Lower leg skin (tissue), 4 donors: ENCODE measurements at regions not wholly inside any gene's neighbourhood (a gene's known extent, or its start where the extent isn't known, plus 50 kb on each side); places are given as distances from the start of the nearest gene placed in this dataset.

Source experiments
- DNase-seq, 2 donors: peaks; one replicate each; pipeline ENCODE4 v3.0.0-alpha.2; 2019; ENCODE audit warnings: low spot score in 2 of 2
- H3K4me3 ChIP-seq: fragments of 200-600 bp; sonication (generic); 2 replicates; pipeline ENCODE4 v1.5.1; 2017; ENCODE audit warnings: mild to moderate bottlenecking, low read depth; ENCODE audit not compliant: poor library complexity, severe bottlenecking
- POLR2A ChIP-seq, 2 donors: fragments of 450-650 bp; IDR thresholded peaks; one replicate each; pipeline ENCODE4 v1.6.1; 2016 to 2017; ENCODE audit warnings: antibody characterized with exemption in 2 of 2, mild to moderate bottlenecking in 1 of 2, moderate library complexity in 1 of 2
- WGBS, 2 donors: methylation state at CpG; one replicate each; pipeline ENCODE4 v1.1.5; 2018; 5-methylcytosine and 5-hydroxymethylcytosine counted together
- intact Hi-C: fragments of 100-400 bp; cut with DNase I; formaldehyde crosslinking; loops from one replicate; pipeline ENCODE4 v1.15.0; 2023; ENCODE audit warnings: low total_unique reads
- TF ChIP-seq, protein P1 (sequence below), 3 donors: fragments of 450-650 bp; IDR thresholded peaks; one replicate each; pipeline ENCODE4 v1.5.1; 2016; ENCODE audit warnings: antibody characterized with exemption in 3 of 3, mild to moderate bottlenecking in 3 of 3, moderate library complexity in 2 of 3

DNA sequence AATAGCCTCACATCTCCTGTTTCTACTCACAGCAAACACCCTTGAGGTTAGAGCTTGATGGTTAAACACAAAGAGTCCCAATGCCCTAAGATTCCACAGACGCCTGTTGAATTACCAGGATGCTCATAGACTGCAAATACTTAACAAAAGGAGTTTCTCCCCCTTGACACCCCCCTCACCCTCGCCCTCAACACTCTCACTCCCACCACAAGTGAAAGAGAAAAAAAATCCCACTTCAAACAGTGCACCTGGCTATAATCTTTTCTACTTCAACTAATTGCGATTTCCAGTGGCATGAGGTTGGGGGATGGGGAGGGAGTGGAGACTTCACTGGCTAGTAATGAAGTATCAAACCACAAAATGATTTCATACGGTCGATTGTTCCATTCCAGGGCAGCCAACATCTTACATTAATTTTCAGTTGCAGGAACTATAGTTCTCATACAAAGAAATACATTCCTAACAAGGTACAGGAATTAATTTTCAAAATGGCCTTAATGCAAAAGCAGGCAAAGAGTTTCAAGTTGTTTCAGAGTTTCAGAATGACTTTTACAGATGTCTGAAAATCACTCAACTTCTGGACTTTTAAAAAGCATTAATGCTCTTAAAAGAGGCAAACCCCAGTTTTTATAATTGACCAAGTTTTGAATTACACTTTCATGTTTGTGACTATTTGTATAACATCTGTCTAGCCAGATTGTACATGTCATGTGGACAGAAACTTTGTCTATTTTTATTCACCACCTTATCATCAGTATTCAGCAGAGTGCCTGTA is 390.7 kb downstream of the C12orf75 start:
- intact Hi-C loops, result no loop called here
- TF ChIP-seq POLR2A (IDR thresholded peaks at IDR 0.05), result no peak
- TF ChIP-seq, protein P1, sequence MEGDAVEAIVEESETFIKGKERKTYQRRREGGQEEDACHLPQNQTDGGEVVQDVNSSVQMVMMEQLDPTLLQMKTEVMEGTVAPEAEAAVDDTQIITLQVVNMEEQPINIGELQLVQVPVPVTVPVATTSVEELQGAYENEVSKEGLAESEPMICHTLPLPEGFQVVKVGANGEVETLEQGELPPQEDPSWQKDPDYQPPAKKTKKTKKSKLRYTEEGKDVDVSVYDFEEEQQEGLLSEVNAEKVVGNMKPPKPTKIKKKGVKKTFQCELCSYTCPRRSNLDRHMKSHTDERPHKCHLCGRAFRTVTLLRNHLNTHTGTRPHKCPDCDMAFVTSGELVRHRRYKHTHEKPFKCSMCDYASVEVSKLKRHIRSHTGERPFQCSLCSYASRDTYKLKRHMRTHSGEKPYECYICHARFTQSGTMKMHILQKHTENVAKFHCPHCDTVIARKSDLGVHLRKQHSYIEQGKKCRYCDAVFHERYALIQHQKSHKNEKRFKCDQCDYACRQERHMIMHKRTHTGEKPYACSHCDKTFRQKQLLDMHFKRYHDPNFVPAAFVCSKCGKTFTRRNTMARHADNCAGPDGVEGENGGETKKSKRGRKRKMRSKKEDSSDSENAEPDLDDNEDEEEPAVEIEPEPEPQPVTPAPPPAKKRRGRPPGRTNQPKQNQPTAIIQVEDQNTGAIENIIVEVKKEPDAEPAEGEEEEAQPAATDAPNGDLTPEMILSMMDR (IDR thresholded peaks at IDR 0.05), result no peak
- DNase-seq, result no peak
- WGBS, 2 donors, result 54 to 64% methylated on average over 5 of the region's 5 CpGs
- H3K4me3 ChIP-seq, result no peak overlapping the region

GRCh38 chr12:105721891-105722290 is 391.4 kb downstream of the C12orf75 start:
- no peak for DNase-seq
- WGBS, 2 donors, result 38% methylated on average over 2 of the region's 2 CpGs
- H3K4me3 ChIP-seq, result no peak overlapping the region
- TF ChIP-seq, protein P1 (IDR thresholded peaks at IDR 0.05), result no peak
- TF ChIP-seq POLR2A (IDR thresholded peaks at IDR 0.05), result no peak
- intact Hi-C loops, result no loop called here

GRCh38 chr12:105723066-105723465 is 392.6 kb downstream of the C12orf75 start:
- no peak for DNase-seq
- H3K4me3 ChIP-seq, result no peak overlapping the region
- no peak for TF ChIP-seq POLR2A (IDR thresholded peaks at IDR 0.05)
- TF ChIP-seq, protein P1 (IDR thresholded peaks at IDR 0.05), result no peak
- intact Hi-C loops, result no loop called here
- WGBS, 2 donors, result 97 to 98% methylated on average over 2 of the region's 2 CpGs

DNA sequence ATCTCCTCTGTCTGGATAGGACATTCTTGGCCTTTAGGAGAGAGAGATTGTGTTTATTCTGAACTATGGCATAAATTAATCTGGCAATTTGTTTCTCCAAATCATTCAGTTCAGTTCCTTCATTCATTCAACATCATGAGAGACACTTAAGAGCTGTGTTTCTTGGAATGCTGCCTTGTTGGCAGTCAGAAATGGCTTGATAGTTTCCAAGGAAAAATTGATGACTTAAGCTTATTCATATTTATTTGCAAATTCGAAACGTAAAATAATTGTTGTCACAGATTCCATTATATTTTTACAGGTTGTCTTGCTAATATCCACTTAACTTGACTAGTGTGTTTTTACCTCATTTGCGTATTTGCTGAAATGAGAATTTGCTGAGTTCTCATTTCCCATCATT is 393.0 kb downstream of the C12orf75 start:
- intact Hi-C loops, result no loop called here
- no peak for DNase-seq
- WGBS, 2 donors, result 56 to 63% methylated on average over 3 of the region's 3 CpGs
- no peak overlapping the region for H3K4me3 ChIP-seq
- TF ChIP-seq, protein P1 (IDR thresholded peaks at IDR 0.05), result no peak
- no peak for TF ChIP-seq POLR2A (IDR thresholded peaks at IDR 0.05)

- WGBS, 2 donors, result 47 to 71% methylated on average over 4 of the region's 4 CpGs
- DNase-seq, result no peak
- intact Hi-C loops, result no loop called here
- no peak for TF ChIP-seq POLR2A (IDR thresholded peaks at IDR 0.05)
- TF ChIP-seq, protein P1 (IDR thresholded peaks at IDR 0.05), result no peak
- H3K4me3 ChIP-seq, result no peak overlapping the region
Observed at GRCh38 chr12:105724641-105725040, 394.1 kb downstream of the C12orf75 start.

GRCh38 chr12:105725054-105725453 is 394.6 kb downstream of the C12orf75 start:
- H3K4me3 ChIP-seq, result no peak overlapping the region
- TF ChIP-seq, protein P1 (IDR thresholded peaks at IDR 0.05), result no peak
- no peak for TF ChIP-seq POLR2A (IDR thresholded peaks at IDR 0.05)
- intact Hi-C loops, result no loop called here

More at GRCh38 chr12:105725054-105725453, 394.6 kb downstream of the C12orf75 start:
- DNase-seq, result no peak
